Hypothalamus (tissue), 51 donors: ENCODE measurements at regions not wholly inside any gene's neighbourhood (a gene's known extent, or its start where the extent isn't known, plus 50 kb on each side); places are given as distances from the start of the nearest gene placed in this dataset.
"Not testable (repeated sequence)": the region's sequence is repeated elsewhere in the genome, so short reads cannot be mapped to it uniquely, and the experiment has no call there.

ENCODE experiments used
- DNase-seq, 51 donors: peaks; one replicate each; lab custom pipeline; 2025; lab: John Stamatoyannopoulos, UW

DNA sequence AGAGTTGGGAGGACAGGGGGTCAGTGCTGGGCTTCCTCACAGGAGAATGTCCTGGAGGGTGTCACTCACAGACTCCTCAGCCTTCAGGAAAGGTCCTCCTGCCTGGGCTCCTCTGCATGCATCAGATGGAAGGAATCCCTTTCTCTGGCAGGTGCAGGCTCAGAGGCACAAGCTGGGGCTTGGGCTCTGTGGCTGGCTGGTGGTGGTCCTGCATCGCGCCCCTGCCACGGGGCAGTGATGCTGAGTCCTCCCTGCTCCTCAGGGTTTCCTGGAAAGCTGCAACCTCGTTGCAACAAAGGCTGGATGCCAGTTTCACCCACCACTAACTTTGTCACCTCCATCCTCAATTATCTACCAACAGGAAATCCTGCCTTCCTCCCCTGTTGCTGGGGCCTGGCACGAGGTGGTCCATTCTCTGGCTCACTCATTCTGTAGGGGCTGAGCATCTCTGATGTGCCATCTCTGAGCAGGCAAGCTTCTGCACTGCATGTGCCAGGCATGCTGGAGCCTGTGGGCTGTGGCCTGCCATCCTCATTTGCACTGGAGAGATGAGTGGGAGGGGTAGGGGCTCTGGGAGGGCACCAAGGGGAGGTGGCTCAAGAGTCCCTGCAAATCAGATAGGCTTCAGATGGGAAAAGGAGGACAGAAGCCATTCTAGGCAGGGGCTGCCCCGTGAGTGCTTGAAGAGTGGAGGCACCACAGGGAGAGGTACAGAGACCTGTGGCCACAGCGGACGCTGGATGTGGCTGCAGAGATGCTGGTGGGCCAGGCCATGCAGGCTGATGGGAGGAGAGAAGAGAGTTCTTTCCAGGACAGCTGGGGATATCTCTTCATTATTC is 272.6 kb upstream of the HS6ST1 start:
- DNase-seq = no peak

DNA sequence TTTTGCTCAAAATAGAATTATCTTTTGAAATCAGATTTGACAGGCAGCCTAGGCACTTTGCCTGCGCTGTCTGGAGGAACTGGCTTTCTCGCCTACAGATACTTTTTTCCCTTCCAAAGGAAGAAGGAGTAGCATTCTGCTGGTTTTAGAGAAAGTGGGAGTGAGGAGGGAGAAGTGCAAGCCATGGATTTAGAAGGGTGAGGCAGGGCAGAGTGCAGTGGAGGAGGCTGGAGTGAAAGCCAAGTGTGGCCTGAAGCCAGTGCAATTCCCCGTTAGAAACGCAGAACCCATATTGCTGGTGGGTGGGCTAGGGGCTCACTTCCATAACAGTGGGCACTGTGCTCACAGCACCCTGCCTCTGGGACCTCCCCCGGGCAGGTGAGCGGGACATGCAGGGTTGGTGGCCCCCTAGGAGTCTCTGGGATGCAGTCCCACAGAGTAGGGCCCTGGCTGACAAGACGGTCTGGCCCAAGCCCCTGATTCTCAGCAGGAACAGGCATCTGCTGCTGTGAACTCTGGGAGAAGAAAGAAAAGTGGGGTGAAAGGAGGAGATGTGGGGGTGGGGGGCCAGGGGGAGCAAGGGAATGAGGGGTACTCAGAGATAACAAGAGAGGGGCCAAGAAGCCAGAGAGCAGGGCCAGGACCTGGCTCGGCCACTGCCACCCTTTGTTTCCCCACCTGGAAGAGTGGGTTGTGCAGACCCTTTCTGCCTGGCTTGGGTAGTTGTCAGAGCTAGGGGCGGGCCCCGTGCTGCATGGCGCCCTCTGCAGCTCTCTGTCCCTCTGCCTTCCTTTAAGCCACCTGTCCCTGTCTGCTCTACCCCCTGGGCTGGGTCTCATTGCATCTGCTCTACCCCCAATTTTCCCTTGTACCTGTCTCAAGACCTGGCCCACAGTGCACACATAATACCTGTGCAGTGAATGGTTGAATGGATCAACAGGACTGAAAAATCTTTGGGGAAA is 273.5 kb upstream of the HS6ST1 start:
- no peak for DNase-seq

DNA sequence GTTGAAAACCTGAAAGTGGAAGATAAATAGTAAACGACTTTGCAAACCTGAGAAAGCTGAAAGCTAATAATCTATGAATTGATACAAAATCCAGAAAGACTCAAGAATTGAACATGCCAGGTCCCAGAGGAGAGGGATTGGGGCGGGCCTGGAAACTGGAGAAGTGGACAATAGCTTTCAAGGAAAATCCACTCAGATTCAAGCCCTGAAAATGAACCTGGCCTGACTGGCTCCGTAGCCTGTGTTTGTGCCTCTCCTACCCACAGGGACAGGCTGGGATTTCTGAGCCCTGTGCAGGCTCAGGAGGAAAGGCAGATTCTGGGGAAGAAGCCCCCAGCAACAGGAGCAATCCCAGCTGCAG is 274.8 kb upstream of the HS6ST1 start:
- no peak for DNase-seq

DNA sequence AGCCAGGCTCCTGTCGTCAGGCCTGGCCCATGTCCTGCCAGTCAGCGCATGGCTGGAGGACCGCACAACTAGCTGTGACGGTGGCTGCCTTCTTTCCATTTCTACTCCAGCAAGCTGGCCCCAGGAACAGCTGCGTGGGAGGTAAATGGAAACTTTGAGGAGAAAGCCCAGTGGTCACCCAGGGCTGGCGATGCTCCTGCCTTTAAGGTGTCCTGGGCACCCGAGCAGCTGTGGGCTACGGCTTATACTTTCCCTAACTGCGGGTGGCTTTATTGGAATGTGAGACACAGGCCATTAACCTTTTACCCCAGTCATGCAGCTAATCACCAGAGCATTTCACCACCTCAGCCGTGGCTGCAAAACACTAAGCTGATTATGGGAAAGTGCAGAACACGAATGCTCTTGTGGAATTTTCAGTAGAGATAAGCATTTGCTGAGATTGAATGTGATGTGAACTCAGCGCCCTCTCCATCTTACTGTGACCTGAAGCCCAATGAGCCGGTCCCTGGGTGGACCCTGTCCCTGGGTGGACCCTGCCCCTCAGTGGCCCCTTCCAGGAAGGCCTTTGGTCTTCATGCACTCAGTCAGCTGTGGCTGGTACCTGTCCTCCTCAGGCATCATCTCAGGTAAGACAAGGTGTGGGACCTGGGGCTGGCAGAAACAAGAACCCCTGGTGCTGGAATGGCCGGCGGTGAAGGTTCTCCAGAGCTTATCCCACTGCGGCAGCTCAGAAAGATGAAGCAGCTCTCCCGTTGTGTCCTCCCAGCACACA is 275.4 kb upstream of the HS6ST1 start:
- DNase-seq = peak in 1 of 51 donors; percentile 13

DNA sequence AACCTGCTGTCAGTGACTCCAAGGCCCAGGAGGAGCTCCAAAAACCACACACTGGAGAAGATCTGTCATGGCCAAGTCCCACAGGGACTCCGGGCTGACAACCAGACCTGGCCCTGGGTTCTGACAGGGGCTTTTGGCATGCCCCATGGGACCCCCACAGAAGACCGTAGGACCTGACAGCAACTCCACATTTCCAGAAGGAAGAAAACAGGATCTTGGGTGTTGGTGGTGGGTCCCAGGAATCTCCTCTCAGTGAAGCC is 275.9 kb upstream of the HS6ST1 start:
- no peak for DNase-seq

DNA sequence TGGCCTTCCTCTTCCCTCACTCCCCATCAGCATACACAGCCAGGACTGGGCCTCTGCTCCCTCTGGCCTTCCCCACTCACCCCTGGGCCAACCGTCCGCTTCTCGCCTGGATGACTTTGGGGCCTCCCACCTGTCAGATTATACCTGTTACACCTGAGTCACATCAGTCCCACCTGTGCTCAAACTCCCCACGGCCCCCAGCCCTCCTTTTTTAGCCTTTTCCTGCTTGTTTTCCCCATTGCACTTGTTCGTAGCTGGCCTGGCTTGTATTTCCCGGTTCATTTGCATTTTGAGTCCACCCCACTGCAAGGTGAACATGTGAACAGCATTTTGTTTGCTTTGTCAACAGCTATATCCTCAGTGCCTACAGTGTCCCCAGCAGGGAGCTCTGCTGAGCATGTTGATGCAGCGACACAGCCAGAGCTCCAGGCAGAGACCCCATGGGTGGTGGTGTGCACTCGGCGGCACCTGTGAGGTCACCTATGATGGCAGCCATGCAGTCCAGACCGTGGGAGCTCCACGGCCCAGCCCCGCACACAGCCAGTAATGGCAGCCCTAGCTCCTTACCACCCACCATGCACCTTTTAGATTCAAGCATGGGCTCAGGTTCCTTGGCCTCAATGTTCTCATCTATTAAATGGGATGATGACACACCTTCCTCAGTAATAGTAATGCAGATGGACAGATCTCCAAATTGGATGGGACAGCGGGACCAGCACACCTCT is 276.4 kb upstream of the HS6ST1 start:
- DNase-seq = no peak

DNA sequence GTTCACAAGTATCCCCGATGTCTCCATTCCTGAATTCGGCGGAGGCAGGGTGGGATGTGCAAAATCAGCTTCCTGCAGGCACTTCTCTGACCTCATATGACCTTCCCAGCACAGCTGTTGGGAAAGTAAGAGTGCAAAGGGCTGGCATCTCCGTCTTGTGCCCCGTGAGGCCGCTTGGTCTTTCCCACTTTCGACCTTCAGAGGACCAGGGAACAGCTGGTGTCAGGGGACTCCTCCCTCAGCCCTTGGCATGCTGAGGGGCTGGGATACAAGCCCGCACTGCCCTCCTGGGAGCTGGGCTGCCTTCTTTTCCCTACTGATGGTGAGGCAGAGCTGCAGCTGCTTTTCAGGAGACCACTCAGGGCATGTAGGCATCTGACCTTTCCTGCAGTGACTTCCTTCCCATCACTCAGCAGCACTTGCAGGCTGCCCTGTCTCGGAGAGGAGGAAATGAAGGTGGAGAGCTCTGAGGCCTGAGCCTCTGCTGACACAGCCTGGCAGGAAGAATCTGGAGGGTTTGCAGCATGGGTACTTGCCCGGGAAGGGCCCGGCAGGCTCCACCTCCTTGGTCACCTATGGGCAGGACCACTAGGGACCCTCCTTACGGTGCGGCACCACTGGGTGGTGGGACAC is 277.2 kb upstream of the HS6ST1 start:
- DNase-seq = no peak

DNA sequence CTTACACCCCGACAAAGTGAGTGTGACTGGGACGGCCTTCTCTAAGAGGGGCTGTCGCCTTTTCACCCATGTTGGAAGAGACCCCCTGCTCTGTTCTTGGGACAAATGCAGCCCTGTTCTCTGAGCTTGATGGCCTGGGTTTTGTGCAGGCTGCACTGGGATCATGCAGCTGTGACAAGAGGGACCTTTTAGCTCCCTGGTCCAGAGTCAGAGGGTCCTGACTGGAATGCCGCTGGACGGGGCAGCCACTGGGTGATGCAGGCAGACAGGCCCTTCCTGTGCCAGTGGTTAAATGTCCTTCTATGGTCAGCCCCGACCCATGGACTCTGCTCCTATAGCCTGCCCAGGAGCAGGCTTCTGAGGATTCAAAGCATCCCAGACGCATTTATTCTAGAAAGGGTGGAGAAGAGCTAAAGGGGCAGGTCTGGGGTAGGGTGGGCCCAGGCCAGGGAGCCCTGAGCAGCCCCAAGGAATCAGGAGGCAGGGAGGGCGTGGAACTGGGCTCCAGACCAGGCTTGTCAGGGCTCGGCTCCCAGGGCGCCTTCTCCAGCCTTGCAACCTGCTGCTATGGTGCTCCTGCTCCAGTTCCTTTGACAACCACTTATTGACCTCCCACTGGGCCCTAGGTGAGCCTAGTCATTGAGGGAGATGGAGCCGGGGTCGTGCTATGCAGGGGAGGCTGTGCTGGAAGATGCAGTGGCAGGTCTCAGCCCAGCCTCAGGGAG is 277.9 kb upstream of the HS6ST1 start:
- no peak for DNase-seq

DNA sequence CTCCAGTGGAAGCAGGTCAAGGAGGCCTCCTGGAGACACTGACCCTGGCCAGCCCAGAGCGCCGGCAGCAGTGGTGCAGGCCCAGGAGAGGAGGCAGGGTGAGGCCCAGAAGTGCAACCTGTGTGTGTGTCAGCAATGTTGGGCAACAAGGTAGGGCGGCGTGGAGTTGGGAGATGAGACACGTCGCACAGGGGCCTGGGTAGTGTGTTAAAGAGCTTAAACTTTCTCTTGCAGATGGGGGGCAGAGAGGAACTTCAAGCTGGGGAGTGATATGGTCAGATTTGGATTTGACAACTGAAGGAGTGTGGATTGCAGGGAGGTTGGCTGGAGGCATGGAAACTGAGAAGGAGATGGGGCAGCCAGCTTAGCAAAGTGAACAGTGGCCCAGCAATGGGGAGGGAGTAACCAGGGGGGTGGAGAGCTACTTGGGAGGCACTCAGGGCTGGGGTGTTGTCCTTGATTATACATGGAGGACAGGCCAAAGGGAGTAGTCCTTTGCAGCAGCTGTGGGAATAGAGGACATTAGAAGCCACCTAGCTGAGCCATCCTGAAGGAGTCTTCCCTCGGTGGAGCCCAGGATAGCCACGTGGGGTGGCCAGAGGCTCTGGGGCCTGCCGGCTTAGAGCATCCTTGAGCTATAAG is 278.6 kb upstream of the HS6ST1 start:
- no peak for DNase-seq

DNA sequence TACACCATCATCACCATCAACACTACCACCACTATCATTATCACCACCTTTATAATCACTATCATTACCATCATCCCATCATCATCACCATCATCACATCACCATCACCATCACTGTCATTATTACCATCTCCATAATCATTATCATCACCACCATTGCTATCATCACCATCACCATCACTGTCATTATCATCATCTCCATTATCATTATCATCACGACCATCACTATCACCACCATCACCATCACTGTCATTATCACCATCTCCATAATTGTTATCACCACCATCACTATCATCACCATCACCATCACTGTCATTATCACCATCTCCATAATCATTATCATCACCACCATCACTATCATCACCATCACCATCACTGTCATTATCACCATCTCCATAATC is 279.6 kb upstream of the HS6ST1 start:
- DNase-seq = not testable (repeated sequence)

DNA sequence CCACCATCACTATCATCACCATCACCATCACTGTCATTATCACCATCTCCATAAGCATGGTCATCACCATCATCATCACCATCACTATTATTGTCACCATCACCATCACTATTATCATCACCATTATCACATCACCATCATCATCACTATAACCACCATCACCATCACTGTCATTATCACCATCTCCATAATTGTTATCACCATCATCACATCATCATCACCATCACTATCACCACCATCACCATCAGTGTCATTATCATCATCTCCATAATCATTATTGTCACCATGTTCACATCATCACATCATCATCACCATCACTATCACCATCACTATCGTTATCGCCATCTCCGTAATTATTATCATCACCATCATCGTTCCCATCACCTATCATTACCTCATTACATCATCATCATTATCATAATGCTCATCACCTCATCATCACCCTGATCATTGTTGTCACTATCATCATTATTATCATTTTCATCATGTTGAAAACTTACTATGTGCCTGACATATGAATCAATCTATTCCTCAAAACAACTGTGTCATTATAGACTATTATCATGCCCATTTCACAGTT is 280.3 kb upstream of the HS6ST1 start:
- no peak for DNase-seq

DNA sequence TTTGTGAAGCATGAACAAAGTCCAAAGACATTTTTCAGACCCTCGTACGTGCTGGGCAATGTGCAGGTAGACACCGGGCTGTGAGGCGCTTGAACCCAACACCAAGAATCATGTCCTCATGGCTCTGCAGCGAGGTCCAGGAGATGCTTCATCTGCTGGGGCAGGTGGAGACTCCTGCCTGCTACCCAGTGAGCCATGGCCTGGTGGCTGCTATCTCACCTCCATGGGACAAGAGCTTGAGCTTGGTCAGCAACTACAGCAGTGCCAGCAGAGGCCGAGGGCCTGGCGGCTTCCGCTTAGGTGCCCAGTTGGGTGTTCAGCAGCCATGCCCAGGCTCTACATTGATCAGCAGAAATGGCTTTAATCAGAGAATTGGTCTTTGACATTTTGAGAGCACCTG is 281.0 kb upstream of the HS6ST1 start:
- DNase-seq = no peak

DNA sequence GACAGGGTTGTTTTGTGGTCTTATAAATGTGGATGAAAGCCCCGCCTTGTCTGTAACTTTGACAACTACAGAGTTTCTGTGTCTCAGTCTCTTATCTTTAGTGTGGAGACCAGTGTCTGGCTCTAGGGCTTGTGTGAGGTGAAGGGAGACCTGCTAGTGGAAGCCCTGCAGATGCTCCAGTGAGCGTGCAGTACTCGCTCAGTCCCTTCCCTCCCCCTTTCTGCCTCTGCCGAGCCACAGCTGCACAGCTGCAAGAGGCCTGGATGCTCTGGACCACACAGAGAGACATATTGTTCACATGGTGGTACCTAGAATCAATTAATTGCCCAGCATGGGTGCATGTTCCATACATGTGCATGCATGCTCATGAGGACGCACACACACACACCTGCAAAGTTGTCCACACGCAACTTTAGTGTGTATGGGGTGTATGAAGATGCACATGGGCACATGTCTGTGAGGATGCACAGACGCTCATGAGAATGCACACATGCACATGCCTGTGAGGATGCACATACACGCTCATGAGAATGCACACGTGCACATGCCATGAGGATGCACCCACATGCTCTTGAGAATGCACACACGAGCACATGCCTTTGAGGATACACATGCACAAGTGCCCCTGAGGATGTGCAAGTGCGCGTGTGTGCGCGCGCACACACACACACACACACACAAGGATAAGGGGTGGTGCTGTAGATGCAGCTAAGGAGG is 282.1 kb upstream of the HS6ST1 start:
- DNase-seq = no peak

DNA sequence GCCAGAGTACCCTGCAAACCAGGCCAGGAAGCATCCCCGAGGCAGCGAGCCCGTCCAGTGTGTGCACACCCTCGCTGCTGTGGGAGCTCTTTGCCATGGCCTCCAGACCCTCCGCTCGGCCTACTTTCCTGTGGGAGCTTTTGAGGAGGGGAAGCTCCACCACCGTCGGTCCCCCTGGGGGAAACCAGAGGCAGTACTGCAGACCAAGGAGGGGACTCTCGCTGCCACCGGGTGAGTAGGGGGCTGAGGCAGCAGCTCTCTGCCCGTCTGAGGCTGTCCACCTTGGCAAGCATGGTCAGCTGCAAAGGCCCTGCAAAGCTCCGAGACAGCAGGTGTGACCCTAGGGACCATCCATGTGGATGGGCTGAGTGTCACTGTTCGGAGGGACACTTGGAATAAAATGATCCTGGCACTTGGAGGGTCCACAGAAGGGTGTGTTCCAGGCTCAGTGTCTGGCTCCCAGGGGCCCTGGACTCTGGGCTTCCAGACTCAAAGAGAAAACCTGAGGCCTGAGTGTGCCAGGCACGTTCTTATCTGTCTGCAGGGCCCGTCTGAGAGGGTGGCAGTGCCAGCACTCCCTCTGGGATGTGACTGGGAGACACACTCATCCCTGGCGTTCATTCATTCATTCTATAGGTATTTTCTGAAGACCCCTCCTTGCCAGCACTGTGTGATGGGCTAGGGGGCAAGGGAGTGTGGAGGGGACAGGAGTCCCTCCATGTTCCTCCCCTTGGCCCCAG is 282.8 kb upstream of the HS6ST1 start:
- no peak for DNase-seq

DNA sequence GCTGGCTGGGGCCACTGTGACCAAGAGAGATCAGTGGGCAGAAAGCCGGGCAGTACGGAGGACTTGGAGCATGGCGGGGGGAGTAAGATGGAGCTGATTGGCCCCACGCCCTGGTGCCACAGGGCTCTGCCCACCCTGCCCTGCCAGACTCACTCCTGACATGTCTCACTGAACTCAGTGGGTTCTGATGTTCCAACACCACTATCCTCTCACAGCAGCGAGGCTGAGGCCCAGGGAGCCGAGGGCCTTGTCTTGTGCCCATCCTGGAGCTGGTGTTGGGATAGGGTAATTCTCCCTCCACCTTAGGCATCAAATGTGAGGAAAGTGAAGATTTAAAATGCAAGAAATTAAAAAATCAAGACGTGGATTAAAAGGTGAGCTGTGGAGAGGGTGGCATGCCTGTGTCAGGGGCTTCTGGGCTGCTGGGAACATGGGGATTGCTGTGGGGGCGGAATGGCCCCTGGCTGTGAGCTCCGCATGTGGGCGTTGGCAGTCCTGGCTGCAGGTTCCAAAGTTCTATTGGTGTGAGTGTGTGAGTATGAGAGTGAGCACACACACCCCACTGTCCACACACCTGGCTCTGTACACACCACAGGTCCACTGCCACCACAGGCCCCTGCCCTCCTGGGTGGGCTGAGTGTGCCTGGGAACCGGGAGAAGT is 283.5 kb upstream of the HS6ST1 start:
- no peak for DNase-seq

DNA sequence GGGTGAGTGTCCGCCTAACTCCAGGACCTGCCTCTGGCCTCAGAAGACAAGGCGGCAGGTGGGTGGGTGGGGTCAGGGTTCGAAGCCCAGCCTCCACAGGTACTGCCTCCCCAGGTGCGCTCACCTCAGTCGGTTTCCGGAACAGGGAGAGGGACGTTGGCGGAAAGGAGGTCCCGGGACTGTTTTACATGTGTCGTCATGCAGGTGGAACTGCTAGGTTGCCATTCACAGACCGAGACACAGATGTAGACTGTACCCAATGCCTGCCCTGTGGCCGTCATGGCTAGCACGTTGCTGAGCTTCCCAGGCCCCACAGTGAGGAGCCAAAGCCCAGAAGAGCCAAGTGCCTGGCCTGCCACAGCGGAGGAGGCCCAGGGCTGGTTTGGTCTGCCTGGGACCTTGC is 284.0 kb upstream of the HS6ST1 start:
- no peak for DNase-seq
